Peyer's patch (tissue), 4 donors: ENCODE measurements at regions not wholly inside any gene's neighbourhood (a gene's known extent, or its start where the extent isn't known, plus 50 kb on each side); places are given as distances from the start of the nearest gene placed in this dataset.

ENCODE experiments used
- CTCF ChIP-seq, 6 experiments: fragments of 450-650 bp in 4 of 6; fragments of 200-600 bp in 2 of 6; sonication (generic) in 1 of 6; IDR thresholded peaks; one replicate each; pipeline ENCODE4 v1.5.1; 2017 to 2019; ENCODE audit warnings: antibody characterized with exemption in 6 of 6, mild to moderate bottlenecking in 3 of 6, moderate library complexity in 1 of 6
- POLR2A ChIP-seq, 2 donors: fragments of 450-650 bp; IDR thresholded peaks; one replicate each; pipeline ENCODE4 v1.5.1; 2017; ENCODE audit warnings: antibody characterized with exemption in 2 of 2, mild to moderate bottlenecking in 2 of 2, moderate library complexity in 2 of 2

DNA sequence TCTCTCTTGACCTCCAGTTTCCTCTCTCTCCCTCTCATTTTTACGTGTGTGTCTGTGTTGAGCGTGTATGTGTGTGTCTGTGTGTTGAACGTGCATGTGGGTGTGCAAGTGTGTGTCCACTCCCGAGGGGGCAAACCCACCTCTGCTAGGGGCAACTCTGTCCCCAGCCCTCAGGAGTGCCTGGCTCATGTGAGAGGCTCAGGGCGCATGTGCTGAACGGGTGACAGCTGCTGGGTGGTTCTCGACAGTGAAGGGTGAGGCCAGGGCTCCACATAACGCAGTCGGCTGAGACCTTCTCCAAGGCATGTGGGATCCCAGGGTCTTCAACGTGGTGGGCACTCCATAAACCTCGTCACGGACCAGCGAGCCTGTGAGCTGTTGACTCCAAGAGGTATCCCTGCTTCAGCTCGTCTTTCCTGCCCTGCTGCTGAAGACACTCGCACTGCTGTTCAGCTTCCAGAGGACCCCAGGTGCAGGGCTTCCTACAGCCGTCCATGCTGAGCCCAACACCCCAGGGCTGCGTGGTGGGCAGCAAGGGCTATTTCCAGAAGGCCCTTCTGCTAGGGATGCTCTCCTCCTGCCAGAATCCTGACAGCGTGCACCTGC lies 361.6 kb upstream of the SHH start:
- TF ChIP-seq CTCF (IDR thresholded peaks at IDR 0.05) (no peak), POLR2A (IDR thresholded peaks at IDR 0.05) (no peak)
